GM12878 (cell line): ENCODE measurements at regions not wholly inside any gene's neighbourhood (a gene's known extent, or its start where the extent isn't known, plus 50 kb on each side); places are given as distances from the start of the nearest gene placed in this dataset.

Experiments used
- IKZF2 ChIP-seq, 2 experiments: fragments of 450-650 bp; IDR thresholded peaks; 2 replicates each; pipeline ENCODE4 v1.6.1; 2017; ENCODE audit warnings: mild to moderate bottlenecking in 2 of 2, moderate library complexity in 2 of 2
- NR2C1 ChIP-seq: fragments of 450-650 bp; IDR thresholded peaks from 2 replicates; pipeline ENCODE4 v1.6.1; 2017; ENCODE audit warnings: antibody characterized with exemption, mild to moderate bottlenecking, moderate library complexity
- PML ChIP-seq: IDR thresholded peaks from 2 replicates; pipeline ENCODE4 v1.6.1; 2012; ENCODE audit warnings: low read length, inconsistent platforms
- POLR2AphosphoS2 ChIP-seq: IDR thresholded peaks from 2 replicates; pipeline ENCODE4 v1.6.1; 2011; ENCODE audit warnings: low read depth, mild to moderate bottlenecking, low read length, improper control_type of control experiment, moderate library complexity
- RAD51 ChIP-seq: fragments of 450-650 bp; IDR thresholded peaks from 2 replicates; pipeline ENCODE4 v1.6.1; 2016; ENCODE audit warnings: moderate library complexity, mild to moderate bottlenecking, inconsistent platforms
- REST ChIP-seq: IDR thresholded peaks from 2 replicates; pipeline ENCODE4 v1.6.1; 2012; ENCODE audit warnings: mild to moderate bottlenecking, low read depth, low read length
- ZBTB11 ChIP-seq: fragments of 450-650 bp; formaldehyde crosslinking; IDR thresholded peaks from 2 replicates; pipeline ENCODE4 v1.5.0; 2022; ENCODE audit warnings: mild to moderate bottlenecking, missing genetic modification characterization
- ZNF207 ChIP-seq: fragments of 450-650 bp; IDR thresholded peaks from 2 replicates; pipeline ENCODE4 v1.6.1; 2014; ENCODE audit warnings: antibody characterized with exemption, mild to moderate bottlenecking, borderline replicate concordance
- ZNF217 ChIP-seq: fragments of 450-650 bp; IDR thresholded peaks from 2 replicates; pipeline ENCODE4 v1.6.1; 2017; ENCODE audit warnings: antibody characterized with exemption, mild to moderate bottlenecking
- ZNF687 ChIP-seq: fragments of 450-650 bp; IDR thresholded peaks from 2 replicates; pipeline ENCODE4 v1.6.1; 2017; ENCODE audit warnings: mild to moderate bottlenecking, moderate library complexity
- TF ChIP-seq, protein P1 (sequence below): fragments of 450-650 bp; IDR thresholded peaks from 2 replicates; pipeline ENCODE4 v1.6.1; 2017; ENCODE audit warnings: borderline replicate concordance
- TF ChIP-seq, protein P2 (sequence below): fragments of 450-650 bp; IDR thresholded peaks from 2 replicates; pipeline ENCODE4 v1.6.1; 2017; ENCODE audit warnings: mild to moderate bottlenecking

DNA sequence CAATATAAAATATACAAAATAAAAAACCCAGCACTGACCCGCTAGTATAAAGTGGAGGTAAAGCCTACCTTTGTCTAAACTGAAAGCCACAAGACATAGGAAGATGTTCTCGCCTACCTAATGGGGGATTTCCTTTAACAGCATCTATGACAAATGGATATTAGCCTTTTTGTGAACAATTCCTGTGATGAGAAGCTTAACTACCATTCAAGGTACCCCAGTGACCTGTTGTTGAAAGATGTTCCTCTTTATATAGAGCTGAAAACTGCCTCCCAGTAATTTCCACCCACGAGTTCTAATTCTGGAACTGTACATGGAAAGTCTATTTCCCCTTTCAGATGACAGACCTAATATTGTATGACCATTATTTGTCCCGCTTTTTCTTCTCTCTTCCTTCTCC is 109.8 kb upstream of the RASGRP1 start (continued):
- no peak for TF ChIP-seq ZBTB11 (CRISPR knock-in tag)
- peak; percentile 70 to 71; a peak in 3 of 4 replicates for TF ChIP-seq IKZF2 (IDR thresholded peaks at IDR 0.05)
- TF ChIP-seq, protein P1, sequence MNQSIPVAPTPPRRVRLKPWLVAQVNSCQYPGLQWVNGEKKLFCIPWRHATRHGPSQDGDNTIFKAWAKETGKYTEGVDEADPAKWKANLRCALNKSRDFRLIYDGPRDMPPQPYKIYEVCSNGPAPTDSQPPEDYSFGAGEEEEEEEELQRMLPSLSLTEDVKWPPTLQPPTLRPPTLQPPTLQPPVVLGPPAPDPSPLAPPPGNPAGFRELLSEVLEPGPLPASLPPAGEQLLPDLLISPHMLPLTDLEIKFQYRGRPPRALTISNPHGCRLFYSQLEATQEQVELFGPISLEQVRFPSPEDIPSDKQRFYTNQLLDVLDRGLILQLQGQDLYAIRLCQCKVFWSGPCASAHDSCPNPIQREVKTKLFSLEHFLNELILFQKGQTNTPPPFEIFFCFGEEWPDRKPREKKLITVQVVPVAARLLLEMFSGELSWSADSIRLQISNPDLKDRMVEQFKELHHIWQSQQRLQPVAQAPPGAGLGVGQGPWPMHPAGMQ, result no peak
- 0 out of 2 replicates have a peak, but pooled peaks have one; percentile 2 for TF ChIP-seq RAD51
- peak; percentile 27; the same call in 1 of the 2 replicates for TF ChIP-seq ZNF687
- TF ChIP-seq PML, result no peak
- no peak for TF ChIP-seq POLR2AphosphoS2
- TF ChIP-seq NR2C1, result no peak
- TF ChIP-seq, protein P2, sequence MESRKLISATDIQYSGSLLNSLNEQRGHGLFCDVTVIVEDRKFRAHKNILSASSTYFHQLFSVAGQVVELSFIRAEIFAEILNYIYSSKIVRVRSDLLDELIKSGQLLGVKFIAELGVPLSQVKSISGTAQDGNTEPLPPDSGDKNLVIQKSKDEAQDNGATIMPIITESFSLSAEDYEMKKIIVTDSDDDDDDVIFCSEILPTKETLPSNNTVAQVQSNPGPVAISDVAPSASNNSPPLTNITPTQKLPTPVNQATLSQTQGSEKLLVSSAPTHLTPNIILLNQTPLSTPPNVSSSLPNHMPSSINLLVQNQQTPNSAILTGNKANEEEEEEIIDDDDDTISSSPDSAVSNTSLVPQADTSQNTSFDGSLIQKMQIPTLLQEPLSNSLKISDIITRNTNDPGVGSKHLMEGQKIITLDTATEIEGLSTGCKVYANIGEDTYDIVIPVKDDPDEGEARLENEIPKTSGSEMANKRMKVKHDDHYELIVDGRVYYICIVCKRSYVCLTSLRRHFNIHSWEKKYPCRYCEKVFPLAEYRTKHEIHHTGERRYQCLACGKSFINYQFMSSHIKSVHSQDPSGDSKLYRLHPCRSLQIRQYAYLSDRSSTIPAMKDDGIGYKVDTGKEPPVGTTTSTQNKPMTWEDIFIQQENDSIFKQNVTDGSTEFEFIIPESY, result no peak
- TF ChIP-seq ZNF217, result 0 out of 2 replicates have a peak, but pooled peaks have one; percentile 48
- TF ChIP-seq ZNF207, result no peak
- no peak for TF ChIP-seq REST
